Ascending aorta (tissue), 2 donors: ENCODE measurements at regions not wholly inside any gene's neighbourhood (a gene's known extent, or its start where the extent isn't known, plus 50 kb on each side); places are given as distances from the start of the nearest gene placed in this dataset.
A peak's percentile ranks its signal among the peaks of the same experiment; 100 is the strongest.

Source experiments
- DNase-seq, 2 donors: peaks; one replicate each; pipeline ENCODE4 v3.0.0-alpha.2; 2019; ENCODE audit warnings: low spot score in 2 of 2
- H3K27ac ChIP-seq, 2 donors: fragments of 200-600 bp; sonication (generic); one replicate each; pipeline ENCODE4 v1.5.1; 2016 to 2017; ENCODE audit warnings: mild to moderate bottlenecking in 1 of 2
- H3K27me3 ChIP-seq: fragments of 200-600 bp; sonication (generic); one replicate; pipeline ENCODE4 v1.5.1; 2017
- H3K36me3 ChIP-seq, 2 donors: fragments of 200-600 bp; sonication (generic); one replicate each; pipeline ENCODE4 v1.5.1; 2016
- H3K4me1 ChIP-seq, 2 donors: fragments of 200-600 bp; sonication (generic); one replicate each; pipeline ENCODE4 v1.5.1; 2016 to 2017; ENCODE audit warnings: mild to moderate bottlenecking in 1 of 2
- H3K4me3 ChIP-seq, 2 donors: fragments of 200-600 bp; sonication (generic); one replicate each; pipeline ENCODE4 v1.5.1; 2016 to 2017; ENCODE audit warnings: mild to moderate bottlenecking in 1 of 2
- H3K9me3 ChIP-seq, 2 donors: fragments of 200-600 bp; sonication (generic); one replicate each; pipeline ENCODE4 v1.5.1; 2016
- CTCF ChIP-seq, 3 experiments: fragments of 200-600 bp in 2 of 3; fragments of 450-650 bp in 1 of 3; sonication (generic) in 2 of 3; IDR thresholded peaks; one replicate each; pipeline ENCODE4 v1.5.1; 2016 to 2019; ENCODE audit warnings: antibody characterized with exemption in 3 of 3, mild to moderate bottlenecking in 1 of 3, moderate library complexity in 1 of 3
- intact Hi-C: fragments of 100-400 bp; cut with DNase I; formaldehyde crosslinking; loops from one replicate; pipeline ENCODE4 v1.15.1; 2023

GRCh38 chr7:47657126-47657525 is 75.2 kb upstream of the TNS3 start:
- intact Hi-C loops: no loop called here
- H3K27me3 ChIP-seq: no peaks in the 10 kb centered on the region
- H3K4me1 ChIP-seq: peaks cover 5 to 13% of the 10 kb centered on the region in 2 donors
- H3K4me3 ChIP-seq: no peak overlapping the region
- H3K27ac ChIP-seq: no peak overlapping the region
- no peak for TF ChIP-seq CTCF (IDR thresholded peaks at IDR 0.05)
- H3K36me3 ChIP-seq: no peaks in the 10 kb centered on the region
- DNase-seq: no peak
- H3K9me3 ChIP-seq: no peaks in the 10 kb centered on the region

- intact Hi-C loops: loop anchor here (5.0 kb wide), 6 partner anchors 38 to 202 kb away; partner anchors contain the start of gene TNS3
- no peaks in the 10 kb centered on the region for H3K27me3 ChIP-seq
- H3K36me3 ChIP-seq: no peaks in the 10 kb centered on the region
- no peak for TF ChIP-seq CTCF (IDR thresholded peaks at IDR 0.05)
- no peaks in the 10 kb centered on the region for H3K9me3 ChIP-seq
- H3K27ac ChIP-seq: peak overlapping the region in 1 of 2 donors; percentile 11
- DNase-seq: no peak
- no peak overlapping the region for H3K4me3 ChIP-seq
- H3K4me1 ChIP-seq: peaks cover 9 to 25% of the 10 kb centered on the region in 2 donors
Measured at GRCh38 chr7:47654672-47655298, 72.9 kb upstream of the TNS3 start.

- Histone ChIP-seq H3K4me1 (peaks cover 9 to 25% of the 10 kb centered on the region in 2 donors), H3K4me3 (no peak overlapping the region), H3K9me3 (no peaks in the 10 kb centered on the region), H3K27ac (no peak overlapping the region), H3K36me3 (no peaks in the 10 kb centered on the region), H3K27me3 (no peaks in the 10 kb centered on the region)
- no peak for DNase-seq
- intact Hi-C loops: loop anchor here (5.0 kb wide), 6 partner anchors 39 to 201 kb away; partner anchors contain the start of gene TNS3
- no peak for TF ChIP-seq CTCF (IDR thresholded peaks at IDR 0.05)
Measured at GRCh38 chr7:47653550-47654411, 71.9 kb upstream of the TNS3 start.

- Histone ChIP-seq H3K9me3 (no peaks in the 10 kb centered on the region), H3K4me3 (no peak overlapping the region), H3K27me3 (no peaks in the 10 kb centered on the region), H3K4me1 (peaks cover 9 to 25% of the 10 kb centered on the region in 2 donors), H3K36me3 (no peaks in the 10 kb centered on the region), H3K27ac (no peak overlapping the region)
- intact Hi-C loops: loop anchor here (5.0 kb wide), 6 partner anchors 40 to 200 kb away; partner anchors contain the start of gene TNS3
- DNase-seq: no peak
- no peak for TF ChIP-seq CTCF (IDR thresholded peaks at IDR 0.05)
Measured at GRCh38 chr7:47652591-47652990, 70.7 kb upstream of the TNS3 start.

GRCh38 chr7:47651355-47652317 is 69.7 kb upstream of the TNS3 start:
- Histone ChIP-seq H3K36me3 (no peaks in the 10 kb centered on the region), H3K4me1 (peaks cover 9 to 25% of the 10 kb centered on the region in 2 donors), H3K9me3 (no peaks in the 10 kb centered on the region), H3K27me3 (no peaks in the 10 kb centered on the region), H3K27ac (peak overlapping the region; percentile 48 to 76), H3K4me3 (no peak overlapping the region)
- no peak for TF ChIP-seq CTCF (IDR thresholded peaks at IDR 0.05)
- intact Hi-C loops: loop anchor here (5.0 kb wide), 6 partner anchors 41 to 199 kb away; partner anchors contain the start of gene TNS3
- peak in 1 of 2 donors; percentile 81 for DNase-seq
